Progenitor cell of endocrine pancreas (in vitro differentiated cells): ENCODE measurements at regions not wholly inside any gene's neighbourhood (a gene's known extent, or its start where the extent isn't known, plus 50 kb on each side); places are given as distances from the start of the nearest gene placed in this dataset.

Experiments used
- DNase-seq: peaks from one replicate; pipeline ENCODE4 v3.0.0; 2021; ENCODE audit warnings: low spot score; ENCODE audit not compliant: unreplicated experiment
- H3K27ac Mint-ChIP-seq: 2 replicates; pipeline ENCODE4 v1.8.0; 2021; ENCODE audit warnings: mild to moderate bottlenecking, moderate library complexity, mixed read lengths
- H3K27me3 Mint-ChIP-seq: 2 replicates; pipeline ENCODE4 v1.8.0; 2021; ENCODE audit warnings: mixed read lengths
- H3K36me3 Mint-ChIP-seq: 2 replicates; pipeline ENCODE4 v1.8.0; 2022; ENCODE audit warnings: mixed read lengths; ENCODE audit not compliant: insufficient read depth
- H3K4me1 Mint-ChIP-seq: 2 replicates; pipeline ENCODE4 v1.8.0; 2021; ENCODE audit warnings: low read depth, mixed read lengths
- H3K4me3 Mint-ChIP-seq: 2 replicates; pipeline ENCODE4 v1.8.0; 2021; ENCODE audit warnings: low read depth, mild to moderate bottlenecking, moderate library complexity, mixed read lengths
- H3K9me3 Mint-ChIP-seq: 2 replicates; pipeline ENCODE4 v1.8.0; 2021; ENCODE audit warnings: low read depth, mixed read lengths
- CTCF ChIP-seq: fragments of 200-600 bp; sonication (generic); IDR thresholded peaks from one replicate; pipeline ENCODE4 v1.5.0; 2021; ENCODE audit warnings: antibody characterized with exemption, mild to moderate bottlenecking; ENCODE audit not compliant: unreplicated experiment

- no peaks in the 10 kb centered on the region for H3K27me3 Mint-ChIP-seq
- H3K4me3 Mint-ChIP-seq, result no peak overlapping the region
- no peak for DNase-seq
- TF ChIP-seq CTCF, result no peak
- H3K36me3 Mint-ChIP-seq, result no peaks in the 10 kb centered on the region
- H3K9me3 Mint-ChIP-seq, result peaks cover 3% of the 10 kb centered on the region
- H3K27ac Mint-ChIP-seq, result no peak overlapping the region
- H3K4me1 Mint-ChIP-seq, result no peaks in the 10 kb centered on the region
Measured at GRCh38 chr5:27221410-27221809, 183.0 kb upstream of the CDH9 start.

GRCh38 chr5:27220752-27221151 is 182.4 kb upstream of the CDH9 start:
- Mint-ChIP-seq H3K27me3 (no peaks in the 10 kb centered on the region), H3K36me3 (no peaks in the 10 kb centered on the region), H3K9me3 (peaks cover 3% of the 10 kb centered on the region), H3K4me1 (no peaks in the 10 kb centered on the region), H3K27ac (no peak overlapping the region), H3K4me3 (no peak overlapping the region)
- no peak for DNase-seq
- no peak for TF ChIP-seq CTCF

GRCh38 chr5:27217977-27218376 is 179.6 kb upstream of the CDH9 start:
- Mint-ChIP-seq H3K36me3 (no peaks in the 10 kb centered on the region), H3K27me3 (no peaks in the 10 kb centered on the region), H3K27ac (no peak overlapping the region), H3K9me3 (peaks cover 3% of the 10 kb centered on the region), H3K4me3 (no peak overlapping the region), H3K4me1 (no peaks in the 10 kb centered on the region)
- no peak for TF ChIP-seq CTCF
- DNase-seq, result no peak

- DNase-seq, result no peak
- H3K36me3 Mint-ChIP-seq, result no peaks in the 10 kb centered on the region
- no peak overlapping the region for H3K4me3 Mint-ChIP-seq
- TF ChIP-seq CTCF, result no peak
- H3K9me3 Mint-ChIP-seq, result peaks cover 3% of the 10 kb centered on the region
- H3K4me1 Mint-ChIP-seq, result no peaks in the 10 kb centered on the region
- no peak overlapping the region for H3K27ac Mint-ChIP-seq
- H3K27me3 Mint-ChIP-seq, result no peaks in the 10 kb centered on the region
Measured at GRCh38 chr5:27217155-27217956, 179.0 kb upstream of the CDH9 start.

- Mint-ChIP-seq H3K36me3 (no peaks in the 10 kb centered on the region), H3K4me3 (no peak overlapping the region), H3K9me3 (peaks cover 3% of the 10 kb centered on the region), H3K4me1 (no peaks in the 10 kb centered on the region), H3K27me3 (no peaks in the 10 kb centered on the region), H3K27ac (no peak overlapping the region)
- no peak for TF ChIP-seq CTCF
- no peak for DNase-seq
Measured at GRCh38 chr5:27216367-27216950, 178.1 kb upstream of the CDH9 start.
